ENCODE measurements at regions not wholly inside any gene's neighbourhood (a gene's known extent, or its start where the extent isn't known, plus 50 kb on each side); places are given as distances from the start of the nearest gene placed in this dataset.

- Histone ChIP-seq H3K9me3 (replicated peaks) (peaks cover 9% of the 10 kb centered on the region), H3K4me3 (no peak overlapping the region), H3K4me1 (peaks cover 11% of the 10 kb centered on the region), H3K27ac (replicated peaks) (no peak overlapping the region), H3K36me3 (no peaks in the 10 kb centered on the region), H3K27me3 (ENCODE audit: low read depth) (no peaks in the 10 kb centered on the region)
- DNase-seq: no peak
- TF ChIP-seq CTCF (IDR thresholded peaks at IDR 0.05; ENCODE audit: borderline replicate concordance): no peak
- intact Hi-C loops (cut with micrococcal nuclease): no loop called here
Observed at GRCh38 chr6:4649728-4650127, 126.5 kb upstream of the CDYL start.

- Histone ChIP-seq H3K4me1 (peaks cover 11% of the 10 kb centered on the region), H3K4me3 (peak overlapping the region; percentile 58), H3K36me3 (no peaks in the 10 kb centered on the region), H3K9me3 (replicated peaks) (peaks cover 9% of the 10 kb centered on the region), H3K27me3 (ENCODE audit: low read depth) (no peaks in the 10 kb centered on the region), H3K27ac (replicated peaks) (peak overlapping the region; percentile 42)
- DNase-seq: peak; percentile 77
- intact Hi-C loops (cut with micrococcal nuclease): no loop called here
- no peak for TF ChIP-seq CTCF (IDR thresholded peaks at IDR 0.05; ENCODE audit: borderline replicate concordance)
Observed at GRCh38 chr6:4647414-4648365, 128.5 kb upstream of the CDYL start.

DNA sequence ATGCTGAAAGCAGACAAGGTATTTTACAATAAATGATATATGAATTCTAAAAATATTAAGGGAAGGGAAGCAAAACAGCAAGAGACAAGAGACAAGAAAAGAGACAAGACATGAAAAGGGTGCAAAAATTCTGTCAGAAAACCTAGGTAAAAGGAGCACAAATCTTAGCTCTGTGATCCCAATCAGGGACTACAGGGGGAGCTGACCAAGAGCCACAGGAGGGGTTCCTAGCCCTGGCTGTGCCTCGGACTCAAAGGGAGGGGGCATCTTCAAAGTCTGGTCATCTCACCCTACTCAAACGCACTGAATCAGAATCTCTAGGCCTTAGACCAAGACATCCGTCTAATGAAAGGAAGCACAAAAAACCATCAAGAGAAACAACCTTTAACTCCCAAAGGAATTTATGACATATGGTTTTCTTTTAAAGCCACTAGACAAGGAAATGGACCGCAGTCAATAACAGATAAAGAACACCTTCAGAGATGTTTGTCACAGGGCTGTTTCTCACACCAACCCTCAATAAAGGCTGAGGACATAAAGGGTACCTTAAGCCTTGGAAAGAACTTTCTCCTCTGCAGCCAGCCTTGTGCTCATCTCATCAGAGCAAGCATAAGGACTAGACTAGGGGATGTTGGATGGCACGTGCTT is 130.4 kb upstream of the CDYL start:
- DNase-seq: no peak
- intact Hi-C loops (cut with micrococcal nuclease): no loop called here
- TF ChIP-seq CTCF (IDR thresholded peaks at IDR 0.05; ENCODE audit: borderline replicate concordance): no peak
- Histone ChIP-seq H3K36me3 (no peaks in the 10 kb centered on the region), H3K4me1 (peaks cover 11% of the 10 kb centered on the region), H3K9me3 (replicated peaks) (peaks cover 7% of the 10 kb centered on the region), H3K27ac (replicated peaks) (no peak overlapping the region), H3K4me3 (no peak overlapping the region), H3K27me3 (ENCODE audit: low read depth) (no peaks in the 10 kb centered on the region)

- H3K4me1 ChIP-seq: peaks cover 11% of the 10 kb centered on the region
- intact Hi-C loops (cut with micrococcal nuclease): no loop called here
- DNase-seq: no peak
- no peak overlapping the region for H3K4me3 ChIP-seq
- H3K27ac ChIP-seq (replicated peaks): no peak overlapping the region
- H3K9me3 ChIP-seq (replicated peaks): peaks cover 7% of the 10 kb centered on the region
- no peaks in the 10 kb centered on the region for H3K27me3 ChIP-seq (ENCODE audit: low read depth)
- no peaks in the 10 kb centered on the region for H3K36me3 ChIP-seq
- no peak for TF ChIP-seq CTCF (IDR thresholded peaks at IDR 0.05; ENCODE audit: borderline replicate concordance)
Observed at GRCh38 chr6:4644996-4645395, 131.2 kb upstream of the CDYL start.

GRCh38 chr6:4641461-4641860 is 134.7 kb upstream of the CDYL start:
- Histone ChIP-seq H3K9me3 (replicated peaks) (peaks cover 7% of the 10 kb centered on the region), H3K4me1 (no peaks in the 10 kb centered on the region), H3K36me3 (no peaks in the 10 kb centered on the region), H3K27ac (replicated peaks) (no peak overlapping the region), H3K27me3 (ENCODE audit: low read depth) (no peaks in the 10 kb centered on the region), H3K4me3 (no peak overlapping the region)
- DNase-seq: no peak
- intact Hi-C loops (cut with micrococcal nuclease): no loop called here
- TF ChIP-seq CTCF (IDR thresholded peaks at IDR 0.05; ENCODE audit: borderline replicate concordance): no peak
